ENCODE measurements at regions not wholly inside any gene's neighbourhood (a gene's known extent, or its start where the extent isn't known, plus 50 kb on each side); places are given as distances from the start of the nearest gene placed in this dataset.

- TF ChIP-seq MLXIP (CRISPR knock-in tag; IDR thresholded peaks at IDR 0.05; ENCODE audit: borderline replicate concordance) (no peak), BHLHE40 (IDR thresholded peaks at IDR 0.05; ENCODE audit: low read length) (no peak), KLF12 (CRISPR knock-in tag; IDR thresholded peaks at IDR 0.05; ENCODE audit: borderline replicate concordance) (no peak)
Observed at GRCh38 chr11:101269390-101269789, 139.8 kb upstream of the PGR start (continued).

- no peaks in the 10 kb centered on the region for H3K27me3 ChIP-seq (ENCODE audit: control insufficient read depth in 1 of 2, insufficient read depth in 2 of 2, low read length in 2 of 2)
- H3K79me2 ChIP-seq (ENCODE audit: insufficient read depth, low read length), result no peaks in the 10 kb centered on the region
- in situ Hi-C loops (cut with HindIII; ENCODE audit: extremely low pct_ligation_motif_present, low pct_unique_long_range_greater_than_20kb) (no loop called here), intact Hi-C loops (cut with micrococcal nuclease; ENCODE audit: unreplicated experiment) (no loop called here)
- no peaks in the 10 kb centered on the region for H4K20me1 ChIP-seq (ENCODE audit: insufficient read depth, low read length)
- DNase-seq (ENCODE audit: low spot score), result no peak
- no peak for ATAC-seq
- CTCF ChIA-PET (ENCODE audit: low intra/inter-chr PET ratio, low total read pairs), result no interaction called here
- H3K27ac ChIP-seq (ENCODE audit: extremely low read length, insufficient read depth, low read length), result no peak overlapping the region
- no peak overlapping the region for H3K9ac ChIP-seq (ENCODE audit: insufficient read depth, low read depth, low read length)
- FAIRE-seq, result no peak
- no peak overlapping the region for H2AFZ ChIP-seq (ENCODE audit: low read length)
- no peak overlapping the region for H3K4me3 ChIP-seq (replicated peaks in 1 of 3; ENCODE audit: insufficient read depth in 1 of 3, low read depth in 2 of 3, low read length in 3 of 3)
- H3K4me1 ChIP-seq (ENCODE audit: insufficient read depth, low read length), result no peaks in the 10 kb centered on the region
- POLR2A ChIA-PET, result no interaction called here
- no peak overlapping the region for H3K4me2 ChIP-seq (ENCODE audit: low read depth, low read length)
- no peaks in the 10 kb centered on the region for H3K36me3 ChIP-seq (replicated peaks in 1 of 2; ENCODE audit: control insufficient read depth in 1 of 2, insufficient read depth in 2 of 2, low read length in 2 of 2)
- no TSS peak for BruUV-seq (replicated peaks)
- H3K9me3 ChIP-seq (ENCODE audit: low read length), result no peaks in the 10 kb centered on the region
- no peak for TF ChIP-seq ZNF280D (CRISPR knock-in tag; IDR thresholded peaks at IDR 0.05)
- no peak for TF ChIP-seq CENPX (CRISPR knock-in tag; IDR thresholded peaks at IDR 0.05)
- no peak for TF ChIP-seq NFAT5 (CRISPR knock-in tag; IDR thresholded peaks at IDR 0.05)
- no peak for TF ChIP-seq THAP9 (CRISPR knock-in tag; IDR thresholded peaks at IDR 0.05; ENCODE audit: borderline replicate concordance)
- TF ChIP-seq ARNTL (CRISPR knock-in tag; IDR thresholded peaks at IDR 0.05), result no peak
- TF ChIP-seq HDAC2 (CRISPR knock-in tag; IDR thresholded peaks at IDR 0.05), result no peak
Observed at GRCh38 chr11:101267654-101268053, 138.0 kb upstream of the PGR start.

All from HepG2 (cell line).